ENCODE measurements at regions not wholly inside any gene's neighbourhood (a gene's known extent, or its start where the extent isn't known, plus 50 kb on each side); places are given as distances from the start of the nearest gene placed in this dataset.

- TF ChIP-seq CTCF (IDR thresholded peaks at IDR 0.05): no peak
- no peak for TF ChIP-seq POLR2A (IDR thresholded peaks at IDR 0.05)
- no peak for TF ChIP-seq EP300 (IDR thresholded peaks at IDR 0.05)
Observed at GRCh38 chr1:174072581-174072980, 50.4 kb upstream of the RC3H1 start.
